DND-41 (cell line): ENCODE measurements at regions not wholly inside any gene's neighbourhood (a gene's known extent, or its start where the extent isn't known, plus 50 kb on each side); places are given as distances from the start of the nearest gene placed in this dataset.

Experiments used
- CTCF ChIP-seq: IDR thresholded peaks from 2 replicates; pipeline ENCODE4 v1.5.1; 2012; ENCODE audit warnings: borderline replicate concordance, low read length, moderate library complexity, mild to moderate bottlenecking; ENCODE audit not compliant: poor library complexity, severe bottlenecking; ENCODE audit errors: extremely low read depth
- EZH2 ChIP-seq: IDR thresholded peaks from 3 replicates; pipeline ENCODE4 v1.6.1; 2012; ENCODE audit warnings: borderline replicate concordance, low read depth, mild to moderate bottlenecking, moderate library complexity, low read length, inconsistent platforms; ENCODE audit not compliant: severe bottlenecking

DNA sequence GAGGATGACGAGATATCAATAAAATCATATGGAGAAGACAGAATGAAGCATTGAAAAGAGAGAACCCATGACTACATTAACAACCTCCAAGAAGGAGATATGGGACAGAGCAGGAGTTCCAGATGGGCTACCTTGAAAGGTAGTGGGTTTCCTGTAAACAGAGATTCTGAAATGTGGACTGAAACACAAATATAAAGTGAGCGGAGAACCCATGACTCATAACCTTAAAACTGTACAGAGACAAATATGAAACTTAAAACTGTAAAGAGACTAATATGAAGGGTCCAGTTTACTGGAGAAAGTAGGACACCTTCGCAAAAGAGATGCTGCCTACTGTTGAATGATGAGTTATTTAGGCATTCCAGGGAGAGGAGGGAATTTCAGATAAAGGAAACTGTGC, 383.7 kb downstream of the CAAP1 start:
- TF ChIP-seq CTCF (no peak), EZH2 (no peak)
